WTC11 (cell line): ENCODE measurements at regions not wholly inside any gene's neighbourhood (a gene's known extent, or its start where the extent isn't known, plus 50 kb on each side); places are given as distances from the start of the nearest gene placed in this dataset.

Experiments used
- ATAC-seq: fragments of 200-7000 bp; cut with Tn5 transposase; 2 replicates; pipeline ENCODE4 v1.10.0; 2021; ENCODE audit warnings: mild to moderate bottlenecking, moderate library complexity
- CTCF ChIA-PET: fragments of 300-600 bp; sonication (Branson Sonifier 250); formaldehyde crosslinking; loops from one replicate; lab custom pipeline; 2021; ENCODE audit warnings: antibody characterized with exemption; lab: Charles Lee
- POLR2A ChIA-PET: fragments of 350-600 bp; sonication (Branson Sonifier 250); formaldehyde crosslinking; loops from one replicate; lab custom pipeline; 2021; ENCODE audit warnings: antibody characterized with exemption; lab: Charles Lee
- DNase-seq: peaks from one replicate; pipeline ENCODE4 v3.0.0; 2021; ENCODE audit warnings: low spot score
- H3K27ac Mint-ChIP-seq: 2 replicates; pipeline ENCODE4 v1.8.0; 2021; ENCODE audit warnings: mixed read lengths
- H3K27me3 Mint-ChIP-seq: 2 replicates; pipeline ENCODE4 v1.8.0; 2021; ENCODE audit warnings: low read depth, mild to moderate bottlenecking, moderate library complexity, mixed read lengths
- H3K36me3 Mint-ChIP-seq: 2 replicates; pipeline ENCODE4 v1.8.0; 2021; ENCODE audit warnings: mixed read lengths
- H3K4me1 Mint-ChIP-seq: 2 replicates; pipeline ENCODE4 v1.8.0; 2022; ENCODE audit warnings: mixed read lengths
- H3K4me3 Mint-ChIP-seq: 2 replicates; pipeline ENCODE4 v1.8.0; 2021; ENCODE audit warnings: mild to moderate bottlenecking, moderate library complexity, mixed read lengths
- H3K9me3 Mint-ChIP-seq: 2 replicates; pipeline ENCODE4 v1.8.0; 2021; ENCODE audit warnings: mixed read lengths
- ARID4B ChIP-seq: sonication (generic); formaldehyde crosslinking; IDR thresholded peaks from 2 replicates; pipeline ENCODE4 v1.8.0; 2023; ENCODE audit warnings: missing genetic modification reagents, mild to moderate bottlenecking, borderline replicate concordance
- CREM ChIP-seq: sonication (generic); formaldehyde crosslinking; IDR thresholded peaks from 2 replicates; pipeline ENCODE4 v1.8.1; 2022; ENCODE audit warnings: mild to moderate bottlenecking, missing genetic modification reagents, moderate library complexity
- E2F4 ChIP-seq: sonication (generic); formaldehyde crosslinking; IDR thresholded peaks from 2 replicates; pipeline ENCODE4 v1.8.1; 2022; ENCODE audit warnings: low read depth, mild to moderate bottlenecking, moderate library complexity, missing genetic modification reagents, borderline replicate concordance
- ELF4 ChIP-seq: sonication (generic); formaldehyde crosslinking; IDR thresholded peaks from 2 replicates; pipeline ENCODE4 v1.8.1; 2022; ENCODE audit warnings: low read depth, mild to moderate bottlenecking, moderate library complexity, missing genetic modification reagents
- IRF1 ChIP-seq: sonication (generic); formaldehyde crosslinking; IDR thresholded peaks from 2 replicates; pipeline ENCODE4 v1.8.0; 2023; ENCODE audit warnings: missing genetic modification reagents
- JAZF1 ChIP-seq: fragments of 250-450 bp; sonication (Bioruptor Pico); IDR thresholded peaks from 2 replicates; pipeline ENCODE4 v1.9.0; 2021; ENCODE audit warnings: moderate library complexity, mild to moderate bottlenecking, inconsistent platforms
- NFE2L1 ChIP-seq: sonication (generic); formaldehyde crosslinking; IDR thresholded peaks from 2 replicates; pipeline ENCODE4 v1.8.1; 2023; ENCODE audit warnings: missing genetic modification reagents
- NR1H2 ChIP-seq: sonication (generic); formaldehyde crosslinking; IDR thresholded peaks from 2 replicates; pipeline ENCODE4 v1.9.0; 2021; ENCODE audit warnings: mild to moderate bottlenecking, moderate library complexity, missing genetic modification reagents
- PRDM15 ChIP-seq: sonication (generic); formaldehyde crosslinking; IDR thresholded peaks from 2 replicates; pipeline ENCODE4 v1.8.0; 2022; ENCODE audit warnings: missing genetic modification reagents
- RELA ChIP-seq: sonication (generic); formaldehyde crosslinking; IDR thresholded peaks from 2 replicates; pipeline ENCODE4 v1.8.1; 2022; ENCODE audit warnings: missing genetic modification reagents, mild to moderate bottlenecking, borderline replicate concordance
- SOX15 ChIP-seq: fragments of 250-450 bp; sonication (Bioruptor Pico); IDR thresholded peaks from 2 replicates; pipeline ENCODE4 v1.9.0; 2021; ENCODE audit warnings: mild to moderate bottlenecking
- SP1 ChIP-seq: sonication (generic); formaldehyde crosslinking; conservative IDR thresholded peaks from 2 replicates; pipeline ENCODE4 v1.8.1; 2022; ENCODE audit warnings: missing genetic modification reagents
- STAT6 ChIP-seq: sonication (generic); formaldehyde crosslinking; conservative IDR thresholded peaks from 2 replicates; pipeline ENCODE4 v1.8.1; 2023; ENCODE audit warnings: mild to moderate bottlenecking, low read depth, missing genetic modification reagents, moderate library complexity
- TEAD4 ChIP-seq: sonication (generic); formaldehyde crosslinking; IDR thresholded peaks from 2 replicates; pipeline ENCODE4 v1.8.0; 2022; ENCODE audit warnings: mild to moderate bottlenecking, missing genetic modification reagents
- TP53 ChIP-seq: sonication (generic); formaldehyde crosslinking; IDR thresholded peaks from 2 replicates; pipeline ENCODE4 v1.8.1; 2023; ENCODE audit warnings: mild to moderate bottlenecking, missing genetic modification reagents
- ZNF532 ChIP-seq: fragments of 250-450 bp; sonication (Bioruptor Pico); IDR thresholded peaks from 2 replicates; pipeline ENCODE4 v1.9.0; 2021; ENCODE audit warnings: mild to moderate bottlenecking, borderline replicate concordance
- ZSCAN18 ChIP-seq: fragments of 250-450 bp; sonication (Bioruptor Pico); IDR thresholded peaks from 2 replicates; pipeline ENCODE4 v2.1.2; 2022; ENCODE audit warnings: mild to moderate bottlenecking, moderate library complexity

GRCh38 chr2:138906549-138906948 is 126.4 kb upstream of the NXPH2 start (continued):
- no peak for TF ChIP-seq ZNF532 (CRISPR knock-in tag)
- TF ChIP-seq IRF1 (CRISPR knock-in tag), result no peak
- no peak for TF ChIP-seq PRDM15 (CRISPR knock-in tag)
- no peak for TF ChIP-seq JAZF1 (CRISPR knock-in tag)
- no peak for TF ChIP-seq ZSCAN18
- TF ChIP-seq TEAD4, result no peak
- no peak for TF ChIP-seq NR1H2 (CRISPR knock-in tag)
- no peak for TF ChIP-seq ELF4 (CRISPR knock-in tag)
- no peak for TF ChIP-seq E2F4 (CRISPR knock-in tag)
- no peak for TF ChIP-seq TP53 (CRISPR knock-in tag)
- no peak for TF ChIP-seq SP1 (CRISPR knock-in tag)

- H3K27ac Mint-ChIP-seq, result no peak overlapping the region
- DNase-seq, result no peak
- ATAC-seq, result no peak
- no peaks in the 10 kb centered on the region; the same call in 1 of the 2 replicates for H3K4me1 Mint-ChIP-seq
- no peaks in the 10 kb centered on the region for H3K27me3 Mint-ChIP-seq
- CTCF ChIA-PET, result no interaction called here
- 0 out of 2 replicates have a peak, but pooled peaks cover 13% of the 10 kb centered on the region for H3K9me3 Mint-ChIP-seq
- POLR2A ChIA-PET, result no interaction called here
- H3K36me3 Mint-ChIP-seq, result no peaks in the 10 kb centered on the region
- no peak overlapping the region for H3K4me3 Mint-ChIP-seq
- TF ChIP-seq SOX15 (CRISPR knock-in tag), result no peak
- TF ChIP-seq ARID4B (CRISPR knock-in tag), result no peak
- TF ChIP-seq CREM (CRISPR knock-in tag), result no peak
- no peak for TF ChIP-seq STAT6
- TF ChIP-seq NFE2L1 (CRISPR knock-in tag), result no peak
- TF ChIP-seq RELA (CRISPR knock-in tag), result no peak
Measured at GRCh38 chr2:138902239-138902871, 122.2 kb upstream of the NXPH2 start.
